Liver (tissue), 8 donors: ENCODE measurements at regions not wholly inside any gene's neighbourhood (a gene's known extent, or its start where the extent isn't known, plus 50 kb on each side); places are given as distances from the start of the nearest gene placed in this dataset.
"Not testable (repeated sequence)": the region's sequence is repeated elsewhere in the genome, so short reads cannot be mapped to it uniquely, and the experiment has no call there.

Experiments used
- DNase-seq: peaks from one replicate; pipeline ENCODE4 v3.0.0-alpha.2; 2017; ENCODE audit warnings: low spot score
- H3K27ac ChIP-seq, 2 donors: one replicate each; pipeline ENCODE4 v1.7.0; 2013; ENCODE audit warnings: inconsistent platforms in 2 of 2, low read length in 2 of 2, control low read depth in 1 of 2, low read depth in 1 of 2, mild to moderate bottlenecking in 1 of 2
- H3K27me3 ChIP-seq, 4 donors: one replicate each; pipeline versions ENCODE4 v1.6.1 to v1.7.0; 2013; ENCODE audit warnings: low read length in 3 of 4, inconsistent platforms in 1 of 4, mild to moderate bottlenecking in 1 of 4, moderate library complexity in 1 of 4; ENCODE audit not compliant: control insufficient read depth in 4 of 4, insufficient read depth in 4 of 4
- H3K36me3 ChIP-seq, 4 donors: one replicate each; pipeline versions ENCODE4 v1.6.1 to v1.7.0; 2013; ENCODE audit warnings: low read length in 3 of 4, mild to moderate bottlenecking in 3 of 4, low read depth in 1 of 4, moderate library complexity in 1 of 4; ENCODE audit not compliant: control insufficient read depth in 4 of 4, insufficient read depth in 3 of 4
- H3K4me1 ChIP-seq, 4 donors: one replicate each; pipeline versions ENCODE4 v1.6.1 to v1.7.0; 2013; ENCODE audit warnings: low read length in 3 of 4, mild to moderate bottlenecking in 3 of 4, moderate library complexity in 1 of 4; ENCODE audit not compliant: control insufficient read depth in 4 of 4, insufficient read depth in 4 of 4
- H3K4me3 ChIP-seq, 3 donors: one replicate each; pipeline versions ENCODE4 v1.6.1 to v1.7.0; 2013; ENCODE audit warnings: low read length in 3 of 3, control low read depth in 1 of 3, low read depth in 1 of 3, mild to moderate bottlenecking in 1 of 3
- H3K9ac ChIP-seq, 2 donors: one replicate each; pipeline ENCODE4 v1.7.0; 2013; ENCODE audit warnings: low read length in 2 of 2, mild to moderate bottlenecking in 2 of 2, moderate library complexity in 2 of 2, control low read depth in 1 of 2, low read depth in 1 of 2
- H3K9me3 ChIP-seq, 4 donors: one replicate each; pipeline versions ENCODE4 v1.6.1 to v1.7.0; 2013; ENCODE audit warnings: low read length in 3 of 4; ENCODE audit not compliant: control insufficient read depth in 4 of 4
- FOXA1 ChIP-seq: IDR thresholded peaks from 2 replicates; pipeline ENCODE4 v1.6.1; 2016; ENCODE audit warnings: antibody characterized with exemption
- FOXA2 ChIP-seq: IDR thresholded peaks from 2 replicates; pipeline ENCODE4 v1.6.1; 2016; ENCODE audit warnings: antibody characterized with exemption
- JUND ChIP-seq, 2 donors: IDR thresholded peaks; 2 replicates each; pipeline ENCODE4 v1.6.1; 2016; ENCODE audit warnings: antibody characterized with exemption in 2 of 2
- MAX ChIP-seq: IDR thresholded peaks from 2 replicates; pipeline ENCODE4 v1.6.1; 2016; ENCODE audit warnings: antibody characterized with exemption
- NR2F2 ChIP-seq: IDR thresholded peaks from 2 replicates; pipeline ENCODE4 v1.6.1; 2016; ENCODE audit warnings: antibody characterized with exemption
- RAD21 ChIP-seq, 2 donors: IDR thresholded peaks; 2 replicates each; pipeline ENCODE4 v1.6.1; 2016; ENCODE audit warnings: antibody characterized with exemption in 2 of 2, mild to moderate bottlenecking in 2 of 2
- SP1 ChIP-seq: IDR thresholded peaks from 2 replicates; pipeline ENCODE4 v1.6.1; 2018; ENCODE audit warnings: antibody characterized with exemption, mild to moderate bottlenecking
- WGBS: extraction: QIAGEN DNeasy Blood & Tissue Kit; methylation state at CpG from one replicate; pipeline ENCODE4 v1.1.7; 2013; 5-methylcytosine and 5-hydroxymethylcytosine counted together
- TF ChIP-seq, protein P1 (sequence below): IDR thresholded peaks from 2 replicates; pipeline ENCODE4 v1.6.1; 2016; ENCODE audit warnings: antibody characterized with exemption
- TF ChIP-seq, protein P2 (sequence below): IDR thresholded peaks from 2 replicates; pipeline ENCODE4 v1.6.1; 2016; ENCODE audit warnings: antibody characterized with exemption
- TF ChIP-seq, protein P3 (sequence below): fragments of 150-350 bp; IDR thresholded peaks from 2 replicates; pipeline ENCODE4 v1.5.1; 2017; ENCODE audit warnings: improper control_type of control experiment, low read depth, low read length; ENCODE audit not compliant: missing input control
- donor health status: healthy.
- donor health status: healthy.
- donor health status: healthy.
- donor health status: healthy.
- donor health status: healthy.

- 48% methylated on average over 1 of the region's 1 CpG for WGBS
- no peak for TF ChIP-seq FOXA1
- TF ChIP-seq, protein P1, sequence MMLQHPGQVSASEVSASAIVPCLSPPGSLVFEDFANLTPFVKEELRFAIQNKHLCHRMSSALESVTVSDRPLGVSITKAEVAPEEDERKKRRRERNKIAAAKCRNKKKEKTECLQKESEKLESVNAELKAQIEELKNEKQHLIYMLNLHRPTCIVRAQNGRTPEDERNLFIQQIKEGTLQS = no peak
- TF ChIP-seq RAD21 (IDR thresholded peaks at IDR 0.05) = no peak
- no peak for TF ChIP-seq MAX
- TF ChIP-seq FOXA2 = no peak
- TF ChIP-seq NR2F2 = no peak
- TF ChIP-seq, protein P2, sequence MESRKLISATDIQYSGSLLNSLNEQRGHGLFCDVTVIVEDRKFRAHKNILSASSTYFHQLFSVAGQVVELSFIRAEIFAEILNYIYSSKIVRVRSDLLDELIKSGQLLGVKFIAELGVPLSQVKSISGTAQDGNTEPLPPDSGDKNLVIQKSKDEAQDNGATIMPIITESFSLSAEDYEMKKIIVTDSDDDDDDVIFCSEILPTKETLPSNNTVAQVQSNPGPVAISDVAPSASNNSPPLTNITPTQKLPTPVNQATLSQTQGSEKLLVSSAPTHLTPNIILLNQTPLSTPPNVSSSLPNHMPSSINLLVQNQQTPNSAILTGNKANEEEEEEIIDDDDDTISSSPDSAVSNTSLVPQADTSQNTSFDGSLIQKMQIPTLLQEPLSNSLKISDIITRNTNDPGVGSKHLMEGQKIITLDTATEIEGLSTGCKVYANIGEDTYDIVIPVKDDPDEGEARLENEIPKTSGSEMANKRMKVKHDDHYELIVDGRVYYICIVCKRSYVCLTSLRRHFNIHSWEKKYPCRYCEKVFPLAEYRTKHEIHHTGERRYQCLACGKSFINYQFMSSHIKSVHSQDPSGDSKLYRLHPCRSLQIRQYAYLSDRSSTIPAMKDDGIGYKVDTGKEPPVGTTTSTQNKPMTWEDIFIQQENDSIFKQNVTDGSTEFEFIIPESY = no peak
- TF ChIP-seq, protein P3, sequence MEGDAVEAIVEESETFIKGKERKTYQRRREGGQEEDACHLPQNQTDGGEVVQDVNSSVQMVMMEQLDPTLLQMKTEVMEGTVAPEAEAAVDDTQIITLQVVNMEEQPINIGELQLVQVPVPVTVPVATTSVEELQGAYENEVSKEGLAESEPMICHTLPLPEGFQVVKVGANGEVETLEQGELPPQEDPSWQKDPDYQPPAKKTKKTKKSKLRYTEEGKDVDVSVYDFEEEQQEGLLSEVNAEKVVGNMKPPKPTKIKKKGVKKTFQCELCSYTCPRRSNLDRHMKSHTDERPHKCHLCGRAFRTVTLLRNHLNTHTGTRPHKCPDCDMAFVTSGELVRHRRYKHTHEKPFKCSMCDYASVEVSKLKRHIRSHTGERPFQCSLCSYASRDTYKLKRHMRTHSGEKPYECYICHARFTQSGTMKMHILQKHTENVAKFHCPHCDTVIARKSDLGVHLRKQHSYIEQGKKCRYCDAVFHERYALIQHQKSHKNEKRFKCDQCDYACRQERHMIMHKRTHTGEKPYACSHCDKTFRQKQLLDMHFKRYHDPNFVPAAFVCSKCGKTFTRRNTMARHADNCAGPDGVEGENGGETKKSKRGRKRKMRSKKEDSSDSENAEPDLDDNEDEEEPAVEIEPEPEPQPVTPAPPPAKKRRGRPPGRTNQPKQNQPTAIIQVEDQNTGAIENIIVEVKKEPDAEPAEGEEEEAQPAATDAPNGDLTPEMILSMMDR = no peak
Measured at GRCh38 chr7:17581301-17581700, 282.8 kb downstream of the AHR start.

DNA sequence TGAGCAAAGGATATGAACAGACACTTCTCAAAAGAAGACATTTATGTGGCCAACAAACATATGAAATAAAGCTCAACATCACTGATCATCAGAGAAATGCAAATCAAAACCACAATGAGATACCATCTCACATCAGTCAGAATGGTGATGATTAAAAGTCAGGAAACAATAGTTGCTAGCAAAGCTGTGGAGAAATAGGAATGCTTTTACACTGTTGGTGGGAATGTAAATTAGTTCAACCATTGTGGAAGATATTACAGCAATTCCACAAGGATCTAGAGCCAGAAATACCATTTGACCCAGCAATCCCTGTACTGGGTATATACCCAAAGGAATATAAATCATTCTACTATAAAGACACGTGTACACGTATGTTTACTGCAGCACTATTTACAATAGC is 284.2 kb downstream of the AHR start:
- not testable (repeated sequence) for H3K9me3 ChIP-seq, DNase-seq, H3K4me3 ChIP-seq, H3K4me1 ChIP-seq, H3K36me3 ChIP-seq, H3K27me3 ChIP-seq, H3K9ac ChIP-seq, H3K27ac ChIP-seq
- 92% methylated on average over 2 of the region's 2 CpGs for WGBS

More at GRCh38 chr7:17581301-17581700, 282.8 kb downstream of the AHR start:
- Histone ChIP-seq H3K27me3 (no peaks in the 10 kb centered on the region), H3K9me3 (peaks cover 0 to 4% (median 2%) of the 10 kb centered on the region in 4 donors), H3K9ac (no peak overlapping the region), H3K4me1 (no peaks in the 10 kb centered on the region), H3K27ac (no peak overlapping the region), H3K4me3 (no peak overlapping the region), H3K36me3 (no peaks in the 10 kb centered on the region)
- no peak for DNase-seq

DNA sequence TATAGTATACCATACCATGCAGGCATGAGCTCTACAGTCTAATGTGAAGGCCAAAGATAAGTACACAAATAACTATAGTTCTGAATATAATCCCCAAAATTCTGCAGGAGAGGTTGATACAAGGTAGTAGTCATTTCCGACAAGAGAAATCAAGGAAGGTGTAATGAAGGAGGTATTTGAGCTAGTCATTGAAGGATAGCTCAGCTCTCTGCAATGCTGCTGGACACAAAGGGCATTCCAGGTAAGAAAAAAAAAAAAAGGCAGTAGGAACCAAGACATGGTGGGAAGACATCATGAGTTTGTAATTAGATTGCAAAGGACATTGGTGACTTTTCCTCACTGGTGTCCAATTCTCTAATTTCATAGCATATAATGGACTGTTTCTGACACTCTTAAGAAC is 285.3 kb downstream of the AHR start:
- TF ChIP-seq, protein P2 = no peak
- TF ChIP-seq FOXA2 (no peak), SP1 (no peak), JUND (IDR thresholded peaks at IDR 0.05) (no peak)
- TF ChIP-seq, protein P1 = no peak
- Histone ChIP-seq H3K4me1 (no peaks in the 10 kb centered on the region), H3K27me3 (no peaks in the 10 kb centered on the region), H3K36me3 (no peaks in the 10 kb centered on the region), H3K4me3 (no peak overlapping the region), H3K9ac (no peak overlapping the region), H3K9me3 (no peaks in the 10 kb centered on the region), H3K27ac (no peak overlapping the region)
- no peak for DNase-seq
- 95% methylated on average over 1 of the region's 1 CpG for WGBS
